ENCODE measurements at regions not wholly inside any gene's neighbourhood (a gene's known extent, or its start where the extent isn't known, plus 50 kb on each side); places are given as distances from the start of the nearest gene placed in this dataset.

DNA sequence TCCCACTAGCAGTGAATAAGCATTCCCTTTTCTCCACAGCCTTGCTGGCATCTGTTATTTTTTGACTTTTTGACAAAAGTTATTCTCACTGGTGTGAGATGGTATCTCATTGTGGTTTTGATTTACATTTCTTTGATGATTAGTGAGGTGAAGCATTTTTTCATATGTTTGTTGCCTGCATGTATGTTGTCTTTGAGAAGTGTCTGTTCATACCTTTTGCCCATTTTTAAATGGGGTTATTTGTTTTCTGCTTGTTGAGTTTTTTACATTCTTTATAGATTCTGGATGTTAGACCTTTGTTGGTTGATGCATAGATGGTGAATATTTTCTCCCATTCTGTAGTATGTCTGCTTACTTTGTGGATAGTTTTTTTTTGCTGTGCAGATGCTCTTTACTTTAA is 171.7 kb downstream of the SREK1 start:
- H3K4me1 Mint-ChIP-seq (ENCODE audit: low read depth, unreplicated experiment) = no peaks in the 10 kb centered on the region
- peaks cover 8% of the 10 kb centered on the region for H3K36me3 Mint-ChIP-seq (ENCODE audit: unreplicated experiment)
- H3K4me3 Mint-ChIP-seq (ENCODE audit: unreplicated experiment) = no peak overlapping the region
- peaks cover 2% of the 10 kb centered on the region for H3K27me3 Mint-ChIP-seq (ENCODE audit: unreplicated experiment)
- DNase-seq = no peak
- peaks cover 3% of the 10 kb centered on the region for H3K9me3 Mint-ChIP-seq (ENCODE audit: unreplicated experiment)
- TF ChIP-seq, protein P1, sequence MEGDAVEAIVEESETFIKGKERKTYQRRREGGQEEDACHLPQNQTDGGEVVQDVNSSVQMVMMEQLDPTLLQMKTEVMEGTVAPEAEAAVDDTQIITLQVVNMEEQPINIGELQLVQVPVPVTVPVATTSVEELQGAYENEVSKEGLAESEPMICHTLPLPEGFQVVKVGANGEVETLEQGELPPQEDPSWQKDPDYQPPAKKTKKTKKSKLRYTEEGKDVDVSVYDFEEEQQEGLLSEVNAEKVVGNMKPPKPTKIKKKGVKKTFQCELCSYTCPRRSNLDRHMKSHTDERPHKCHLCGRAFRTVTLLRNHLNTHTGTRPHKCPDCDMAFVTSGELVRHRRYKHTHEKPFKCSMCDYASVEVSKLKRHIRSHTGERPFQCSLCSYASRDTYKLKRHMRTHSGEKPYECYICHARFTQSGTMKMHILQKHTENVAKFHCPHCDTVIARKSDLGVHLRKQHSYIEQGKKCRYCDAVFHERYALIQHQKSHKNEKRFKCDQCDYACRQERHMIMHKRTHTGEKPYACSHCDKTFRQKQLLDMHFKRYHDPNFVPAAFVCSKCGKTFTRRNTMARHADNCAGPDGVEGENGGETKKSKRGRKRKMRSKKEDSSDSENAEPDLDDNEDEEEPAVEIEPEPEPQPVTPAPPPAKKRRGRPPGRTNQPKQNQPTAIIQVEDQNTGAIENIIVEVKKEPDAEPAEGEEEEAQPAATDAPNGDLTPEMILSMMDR (IDR thresholded peaks at IDR 0.05; ENCODE audit: partially characterized antibody, unreplicated experiment) = no peak
- H3K27ac Mint-ChIP-seq (ENCODE audit: unreplicated experiment) = no peak overlapping the region

DNA sequence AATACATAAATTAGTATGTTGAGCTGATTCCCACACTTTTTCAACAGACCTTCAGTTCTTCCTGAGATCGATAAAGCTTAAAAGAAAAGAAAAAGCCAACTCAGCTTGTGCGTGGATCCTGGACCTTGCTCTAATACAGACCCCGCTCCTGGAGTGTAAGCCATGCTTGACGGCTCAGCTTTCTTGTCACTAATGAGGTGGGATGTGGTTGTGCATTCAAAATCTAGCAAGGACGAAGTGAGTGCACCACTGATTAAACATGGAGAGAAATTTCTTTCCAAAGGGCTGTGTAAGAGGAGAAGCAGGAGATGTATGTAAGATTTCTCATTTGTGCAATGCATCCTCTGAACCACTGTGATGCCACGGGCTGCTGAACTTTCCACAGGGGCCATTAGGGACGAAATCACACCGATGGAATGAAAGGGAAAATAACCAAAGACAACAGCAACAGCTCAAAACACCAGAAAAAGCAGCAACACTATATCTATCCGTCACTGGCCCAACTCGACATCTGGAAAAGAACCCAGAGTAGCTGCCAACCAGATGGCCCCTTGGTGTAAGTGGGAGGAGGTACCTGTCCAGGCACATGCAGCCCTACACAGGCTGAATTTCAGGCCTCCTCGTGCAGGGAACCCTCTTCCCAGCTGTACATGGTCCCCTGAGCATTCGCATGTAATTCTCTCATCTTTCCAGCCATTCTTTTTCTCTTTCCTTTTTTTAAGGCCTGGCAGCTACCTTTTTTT is 178.9 kb downstream of the SREK1 start:
- H3K4me1 Mint-ChIP-seq (ENCODE audit: low read depth, unreplicated experiment) = peaks cover 11% of the 10 kb centered on the region
- H3K27me3 Mint-ChIP-seq (ENCODE audit: unreplicated experiment) = peaks cover 2% of the 10 kb centered on the region
- peaks cover 1% of the 10 kb centered on the region for H3K9me3 Mint-ChIP-seq (ENCODE audit: unreplicated experiment)
- no peak for DNase-seq
- H3K27ac Mint-ChIP-seq (ENCODE audit: unreplicated experiment) = no peak overlapping the region
- TF ChIP-seq, protein P1 (IDR thresholded peaks at IDR 0.05; ENCODE audit: partially characterized antibody, unreplicated experiment) = no peak
- H3K4me3 Mint-ChIP-seq (ENCODE audit: unreplicated experiment) = no peak overlapping the region
- H3K36me3 Mint-ChIP-seq (ENCODE audit: unreplicated experiment) = no peaks in the 10 kb centered on the region

DNA sequence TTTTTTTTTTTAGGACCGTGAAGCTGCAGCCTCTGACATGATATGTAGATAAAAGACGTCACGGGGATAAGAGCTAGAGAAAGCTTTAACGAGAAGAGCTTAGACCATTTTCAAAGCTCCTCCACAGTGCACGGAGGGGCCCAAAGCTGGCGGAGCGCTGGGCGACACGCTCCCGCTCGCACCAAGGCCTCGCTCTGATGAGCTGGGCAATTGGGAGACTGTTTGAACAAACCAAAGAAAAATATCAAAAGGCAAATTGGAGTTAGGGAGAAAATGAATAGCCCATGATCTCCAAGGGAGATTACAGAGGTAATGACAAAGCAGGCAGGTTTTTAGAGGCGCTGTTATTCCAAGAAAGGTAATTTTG is 179.4 kb downstream of the SREK1 start:
- no peak overlapping the region for H3K4me3 Mint-ChIP-seq (ENCODE audit: unreplicated experiment)
- no peak for DNase-seq

DNA sequence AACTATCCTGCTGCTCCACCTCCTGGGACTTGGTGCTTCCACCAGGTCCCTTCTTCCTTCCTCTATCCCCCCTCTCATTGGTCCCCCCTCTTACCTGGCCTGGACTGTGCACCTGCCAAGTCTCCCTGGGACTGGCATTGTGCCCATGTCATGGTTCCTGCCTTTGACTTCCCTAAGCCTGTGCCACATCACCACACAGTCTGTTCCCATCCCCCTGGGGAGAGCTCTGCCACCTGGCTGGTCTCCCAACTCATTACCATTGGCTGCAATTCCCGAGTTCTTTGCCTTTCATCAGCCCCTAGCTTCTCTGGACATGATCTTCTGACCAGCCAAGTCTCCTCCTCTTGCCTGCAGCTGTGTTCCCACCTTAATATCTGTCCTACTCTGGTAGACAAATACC is 180.3 kb downstream of the SREK1 start:
- Mint-ChIP-seq H3K4me3 (ENCODE audit: unreplicated experiment) (no peak overlapping the region), H3K9me3 (ENCODE audit: unreplicated experiment) (peaks cover 1% of the 10 kb centered on the region), H3K36me3 (ENCODE audit: unreplicated experiment) (no peaks in the 10 kb centered on the region), H3K27ac (ENCODE audit: unreplicated experiment) (no peak overlapping the region), H3K27me3 (ENCODE audit: unreplicated experiment) (peaks cover 2% of the 10 kb centered on the region), H3K4me1 (ENCODE audit: low read depth, unreplicated experiment) (peaks cover 11% of the 10 kb centered on the region)
- DNase-seq = no peak
- TF ChIP-seq, protein P1 (IDR thresholded peaks at IDR 0.05; ENCODE audit: partially characterized antibody, unreplicated experiment) = no peak

More for the DNA sequence above, 179.4 kb downstream of the SREK1 start:
- Mint-ChIP-seq H3K9me3 (ENCODE audit: unreplicated experiment) (peaks cover 1% of the 10 kb centered on the region), H3K36me3 (ENCODE audit: unreplicated experiment) (no peaks in the 10 kb centered on the region), H3K4me1 (ENCODE audit: low read depth, unreplicated experiment) (peaks cover 11% of the 10 kb centered on the region), H3K27ac (ENCODE audit: unreplicated experiment) (no peak overlapping the region), H3K27me3 (ENCODE audit: unreplicated experiment) (peaks cover 2% of the 10 kb centered on the region)
- TF ChIP-seq, protein P1 (IDR thresholded peaks at IDR 0.05; ENCODE audit: partially characterized antibody, unreplicated experiment) = no peak

DNA sequence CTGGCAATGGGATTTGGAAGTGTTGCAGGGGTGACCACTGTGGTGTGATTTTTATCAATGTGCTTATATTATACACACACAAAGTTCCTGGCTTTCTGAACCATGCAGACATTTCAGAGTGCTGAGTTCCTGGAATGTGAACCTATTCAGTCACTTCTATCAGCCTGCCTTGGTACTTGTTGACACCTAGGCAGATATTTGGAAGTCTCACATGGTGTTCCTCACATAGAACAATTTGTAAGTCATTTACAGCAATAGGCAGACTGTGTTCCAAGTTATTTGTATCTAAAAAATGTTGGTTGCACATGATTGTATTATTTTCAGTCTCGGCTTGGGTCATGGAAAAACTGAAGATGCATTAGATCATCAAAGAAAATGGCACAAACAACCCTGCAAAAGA is 182.2 kb downstream of the SREK1 start:
- Mint-ChIP-seq H3K36me3 (ENCODE audit: unreplicated experiment) (peaks cover 5% of the 10 kb centered on the region), H3K27me3 (ENCODE audit: unreplicated experiment) (peaks cover 1% of the 10 kb centered on the region), H3K4me3 (ENCODE audit: unreplicated experiment) (no peak overlapping the region), H3K27ac (ENCODE audit: unreplicated experiment) (no peak overlapping the region), H3K4me1 (ENCODE audit: low read depth, unreplicated experiment) (peaks cover 11% of the 10 kb centered on the region), H3K9me3 (ENCODE audit: unreplicated experiment) (peaks cover 1% of the 10 kb centered on the region)
- no peak for DNase-seq
- TF ChIP-seq, protein P1 (IDR thresholded peaks at IDR 0.05; ENCODE audit: partially characterized antibody, unreplicated experiment) = no peak

Measured in glutamatergic neuron (in vitro differentiated cells).